Superior temporal gyrus (tissue), 1 donor: ENCODE measurements at regions not wholly inside any gene's neighbourhood (a gene's known extent, or its start where the extent isn't known, plus 50 kb on each side); places are given as distances from the start of the nearest gene placed in this dataset.
"Not testable (repeated sequence)": the region's sequence is repeated elsewhere in the genome, so short reads cannot be mapped to it uniquely, and the experiment has no call there.

Source experiments
- DNase-seq: peaks from one replicate; pipeline ENCODE4 v3.0.0-alpha.2; 2016; ENCODE audit errors: extremely low spot score

- DNase-seq = no peak
Measured at GRCh38 chr4:126973201-126973600, 659.6 kb upstream of the INTU start.

GRCh38 chr4:126976850-126977632 lies 655.7 kb upstream of the INTU start:
- DNase-seq = no peak

GRCh38 chr4:126986005-126986404 lies 646.8 kb upstream of the INTU start:
- no peak for DNase-seq

- DNase-seq = no peak
Measured at GRCh38 chr4:126986828-126987227, 645.9 kb upstream of the INTU start.

GRCh38 chr4:126991965-126992364 lies 640.8 kb upstream of the INTU start:
- peak; percentile 71 for DNase-seq

- no peak for DNase-seq
Measured at GRCh38 chr4:126992910-126993309, 639.8 kb upstream of the INTU start.

GRCh38 chr4:126993351-126993750 lies 639.4 kb upstream of the INTU start:
- DNase-seq = no peak

GRCh38 chr4:126995235-126995634 lies 637.5 kb upstream of the INTU start:
- DNase-seq = no peak

- DNase-seq = no peak
Measured at GRCh38 chr4:127000110-127000509, 632.6 kb upstream of the INTU start.

GRCh38 chr4:127000846-127001245 lies 631.9 kb upstream of the INTU start:
- no peak for DNase-seq

GRCh38 chr4:127001933-127002332 lies 630.8 kb upstream of the INTU start:
- no peak for DNase-seq

- no peak for DNase-seq
Measured at GRCh38 chr4:127006446-127006877, 626.3 kb upstream of the INTU start.

- DNase-seq = no peak
Measured at GRCh38 chr4:127007305-127007704, 625.5 kb upstream of the INTU start.

GRCh38 chr4:127012549-127012948 lies 620.2 kb upstream of the INTU start:
- DNase-seq = no peak

- DNase-seq = no peak
Measured at GRCh38 chr4:127015667-127016117, 617.1 kb upstream of the INTU start.

- no peak for DNase-seq
Measured at GRCh38 chr4:127018381-127018780, 614.4 kb upstream of the INTU start.

- DNase-seq = not testable (repeated sequence)
Measured at GRCh38 chr4:127020831-127021230, 611.9 kb upstream of the INTU start.

GRCh38 chr4:127036296-127036695 lies 596.5 kb upstream of the INTU start:
- no peak for DNase-seq

- no peak for DNase-seq
Measured at GRCh38 chr4:127045861-127046260, 586.9 kb upstream of the INTU start.

- DNase-seq = no peak
Measured at GRCh38 chr4:127047930-127048329, 584.8 kb upstream of the INTU start.

- no peak for DNase-seq
Measured at GRCh38 chr4:127048376-127049044, 584.2 kb upstream of the INTU start.

- DNase-seq = no peak
Measured at GRCh38 chr4:127049526-127049925, 583.2 kb upstream of the INTU start.

GRCh38 chr4:127052742-127053141 lies 580.0 kb upstream of the INTU start:
- no peak for DNase-seq
